ENCODE measurements at regions not wholly inside any gene's neighbourhood (a gene's known extent, or its start where the extent isn't known, plus 50 kb on each side); places are given as distances from the start of the nearest gene placed in this dataset.

DNA sequence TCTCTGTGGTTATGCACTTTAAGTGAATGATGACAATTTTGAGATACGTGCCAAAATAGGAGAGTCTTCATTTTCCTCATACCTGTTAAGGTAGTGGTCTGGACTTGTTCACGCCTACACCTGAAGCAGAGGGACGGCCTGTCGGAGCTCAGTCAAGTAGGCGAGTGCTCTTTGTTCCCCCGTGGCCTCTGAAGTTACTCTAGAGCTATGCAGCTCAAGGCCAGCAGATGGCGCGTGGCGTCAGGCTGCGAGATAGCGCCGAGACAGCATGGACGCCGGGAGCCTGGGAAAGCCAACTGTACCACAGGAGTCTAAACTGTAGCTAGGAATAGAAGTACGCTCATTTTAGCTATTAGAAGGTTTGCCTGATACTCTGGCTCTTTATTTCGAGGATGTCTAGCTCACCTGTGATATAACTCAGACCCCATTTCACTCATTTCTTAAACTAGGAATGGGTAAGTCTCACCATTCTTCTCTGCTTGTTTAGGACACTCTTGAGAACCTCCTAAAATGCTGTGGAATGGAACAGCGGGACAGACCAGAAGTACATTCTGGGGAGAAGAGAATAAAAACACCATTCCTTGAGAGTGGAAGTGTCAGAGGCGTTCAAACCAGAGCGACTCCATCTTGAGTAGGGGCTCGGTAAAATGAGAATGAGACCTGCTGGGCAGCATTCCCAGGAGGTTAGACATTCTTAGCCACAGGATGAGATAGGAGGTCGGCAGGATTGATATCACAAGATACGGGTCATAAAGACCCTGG, 267.4 kb upstream of the HMGA2 start:
- DNase-seq: peak; percentile 59 to 80 (median 73)
- no peaks in the 10 kb centered on the region for H3K27me3 ChIP-seq
- no peaks in the 10 kb centered on the region for H3K36me3 ChIP-seq
- 34 to 40% (median 36%) methylated on average over 22 of the region's 22 CpGs for WGBS, 3 donors
- H3K27ac ChIP-seq: no peak overlapping the region
- H3K4me3 ChIP-seq: no peak overlapping the region
- H3K9me3 ChIP-seq: no peaks in the 10 kb centered on the region
- intact Hi-C loops (cut with DNase I): loop anchor here in 2 of 4 donors (5.0 to 10.0 kb wide), 2 partner anchors 528 to 530 kb away; no protein-coding TSS in a partner anchor
- TF ChIP-seq, protein P1, sequence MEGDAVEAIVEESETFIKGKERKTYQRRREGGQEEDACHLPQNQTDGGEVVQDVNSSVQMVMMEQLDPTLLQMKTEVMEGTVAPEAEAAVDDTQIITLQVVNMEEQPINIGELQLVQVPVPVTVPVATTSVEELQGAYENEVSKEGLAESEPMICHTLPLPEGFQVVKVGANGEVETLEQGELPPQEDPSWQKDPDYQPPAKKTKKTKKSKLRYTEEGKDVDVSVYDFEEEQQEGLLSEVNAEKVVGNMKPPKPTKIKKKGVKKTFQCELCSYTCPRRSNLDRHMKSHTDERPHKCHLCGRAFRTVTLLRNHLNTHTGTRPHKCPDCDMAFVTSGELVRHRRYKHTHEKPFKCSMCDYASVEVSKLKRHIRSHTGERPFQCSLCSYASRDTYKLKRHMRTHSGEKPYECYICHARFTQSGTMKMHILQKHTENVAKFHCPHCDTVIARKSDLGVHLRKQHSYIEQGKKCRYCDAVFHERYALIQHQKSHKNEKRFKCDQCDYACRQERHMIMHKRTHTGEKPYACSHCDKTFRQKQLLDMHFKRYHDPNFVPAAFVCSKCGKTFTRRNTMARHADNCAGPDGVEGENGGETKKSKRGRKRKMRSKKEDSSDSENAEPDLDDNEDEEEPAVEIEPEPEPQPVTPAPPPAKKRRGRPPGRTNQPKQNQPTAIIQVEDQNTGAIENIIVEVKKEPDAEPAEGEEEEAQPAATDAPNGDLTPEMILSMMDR (IDR thresholded peaks at IDR 0.05): peak; percentile 59 to 82 (median 69)
- no peak for TF ChIP-seq POLR2A (IDR thresholded peaks at IDR 0.05)
- no peak for TF ChIP-seq EP300 (IDR thresholded peaks at IDR 0.05)
- no peaks in the 10 kb centered on the region for H3K4me1 ChIP-seq (ENCODE audit: insufficient read depth)

DNA sequence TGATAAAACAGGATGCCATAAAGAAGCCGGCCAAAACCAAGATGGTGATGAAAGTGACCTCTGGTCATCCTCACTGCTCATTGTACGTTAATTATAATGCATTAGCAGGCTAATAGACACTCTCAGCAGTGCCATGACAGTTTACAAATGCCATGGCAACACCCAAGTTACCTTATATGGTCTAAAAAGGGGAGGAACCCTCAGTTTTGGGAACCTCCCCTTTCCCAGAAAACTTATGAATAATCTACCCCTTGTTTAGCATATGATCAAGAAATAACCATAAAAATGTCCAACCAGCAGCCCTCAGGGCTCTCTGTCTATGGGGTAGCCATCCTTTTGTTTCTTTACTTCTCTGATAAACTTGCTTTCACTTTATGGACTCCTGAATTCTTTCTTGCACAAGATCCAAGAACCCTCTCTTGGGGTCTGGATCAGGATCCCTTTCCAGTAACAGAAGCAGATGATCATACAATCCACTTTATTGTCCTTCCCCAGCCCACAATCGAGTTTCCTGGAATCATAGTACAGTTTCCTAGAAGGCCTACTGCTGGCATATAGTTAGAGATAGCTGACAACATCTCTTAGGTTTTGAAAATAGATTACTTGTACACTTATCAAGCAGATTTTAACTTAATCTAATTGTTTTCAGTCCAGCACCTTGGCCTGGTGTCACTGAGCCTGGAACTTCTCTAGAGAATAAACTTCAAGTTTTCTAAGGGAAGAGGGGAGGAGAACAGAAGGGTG, 266.7 kb upstream of the HMGA2 start:
- intact Hi-C loops (cut with DNase I): loop anchor here in 2 of 4 donors (5.0 to 10.0 kb wide), 2 partner anchors 527 to 530 kb away; no protein-coding TSS in a partner anchor
- Histone ChIP-seq H3K27ac (no peak overlapping the region), H3K4me3 (no peak overlapping the region), H3K9me3 (no peaks in the 10 kb centered on the region), H3K27me3 (no peaks in the 10 kb centered on the region), H3K4me1 (ENCODE audit: insufficient read depth) (no peaks in the 10 kb centered on the region), H3K36me3 (no peaks in the 10 kb centered on the region)
- DNase-seq: no peak
- WGBS, 3 donors: 85 to 87% (median 86%) methylated on average over 3 of the region's 3 CpGs
- TF ChIP-seq POLR2A (IDR thresholded peaks at IDR 0.05) (no peak), EP300 (IDR thresholded peaks at IDR 0.05) (no peak)
- TF ChIP-seq, protein P1 (IDR thresholded peaks at IDR 0.05): no peak

- WGBS, 3 donors: 84 to 95% (median 91%) methylated on average over 2 of the region's 2 CpGs
- intact Hi-C loops (cut with DNase I): no loop called here
Observed at GRCh38 chr12:65560286-65560685, 264.0 kb upstream of the HMGA2 start.

DNA sequence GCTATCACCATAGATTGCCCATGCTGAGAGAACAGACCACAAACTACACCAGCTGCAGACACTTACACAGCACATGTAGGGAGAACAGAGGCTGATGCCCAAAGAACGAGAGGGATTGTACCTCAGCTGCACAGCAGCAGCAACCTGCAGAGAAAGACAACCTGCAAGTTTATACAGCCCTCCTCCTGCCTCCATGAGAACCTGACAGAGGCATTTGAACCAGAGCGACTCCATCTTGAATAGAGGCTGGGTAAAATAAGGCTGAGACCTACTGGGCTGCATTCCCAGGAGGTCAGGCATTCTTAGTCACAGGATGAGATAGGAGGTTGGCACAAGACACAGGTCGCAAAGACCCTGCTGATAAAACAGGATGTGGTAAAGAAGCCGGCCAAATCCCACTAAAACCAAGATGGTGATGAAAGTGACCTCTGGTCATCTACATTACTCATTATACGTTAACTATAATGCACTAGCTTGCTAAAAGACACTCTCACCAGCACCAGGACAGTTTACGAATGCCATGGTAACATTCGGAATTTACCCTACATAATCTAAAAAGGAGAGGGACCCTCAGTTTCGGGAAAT, 262.4 kb upstream of the HMGA2 start:
- no peaks in the 10 kb centered on the region for H3K27me3 ChIP-seq
- no peak overlapping the region for H3K4me3 ChIP-seq
- intact Hi-C loops (cut with DNase I): no loop called here
- peaks cover 4% of the 10 kb centered on the region for H3K4me1 ChIP-seq (ENCODE audit: insufficient read depth)
- 77 to 86% (median 81%) methylated on average over 8 of the region's 8 CpGs for WGBS, 3 donors
- no peak overlapping the region for H3K27ac ChIP-seq
- DNase-seq: no peak
- H3K36me3 ChIP-seq: no peaks in the 10 kb centered on the region
- no peaks in the 10 kb centered on the region for H3K9me3 ChIP-seq
- TF ChIP-seq, protein P1 (IDR thresholded peaks at IDR 0.05): no peak
- TF ChIP-seq POLR2A (IDR thresholded peaks at IDR 0.05) (no peak), EP300 (IDR thresholded peaks at IDR 0.05) (no peak)

More at GRCh38 chr12:65560286-65560685, 264.0 kb upstream of the HMGA2 start:
- DNase-seq: no peak
- Histone ChIP-seq H3K4me3 (no peak overlapping the region), H3K9me3 (no peaks in the 10 kb centered on the region), H3K36me3 (no peaks in the 10 kb centered on the region), H3K27me3 (no peaks in the 10 kb centered on the region), H3K27ac (no peak overlapping the region), H3K4me1 (ENCODE audit: insufficient read depth) (no peaks in the 10 kb centered on the region)
- TF ChIP-seq, protein P1 (IDR thresholded peaks at IDR 0.05): no peak
- no peak for TF ChIP-seq EP300 (IDR thresholded peaks at IDR 0.05)
- TF ChIP-seq POLR2A (IDR thresholded peaks at IDR 0.05): no peak
